ENCODE measurements at regions not wholly inside any gene's neighbourhood (a gene's known extent, or its start where the extent isn't known, plus 50 kb on each side); places are given as distances from the start of the nearest gene placed in this dataset.
"Not testable (repeated sequence)": the region's sequence is repeated elsewhere in the genome, so short reads cannot be mapped to it uniquely, and the experiment has no call there.

- intact Hi-C loops (cut with DNase I): no loop called here
- no peak for DNase-seq
These were observed 346.3 kb upstream of the UBE2E2 start for GRCh38 chr3:22856811-22857210.

- no peak for DNase-seq
These were observed 344.6 kb upstream of the UBE2E2 start for GRCh38 chr3:22858486-22858885.

DNA sequence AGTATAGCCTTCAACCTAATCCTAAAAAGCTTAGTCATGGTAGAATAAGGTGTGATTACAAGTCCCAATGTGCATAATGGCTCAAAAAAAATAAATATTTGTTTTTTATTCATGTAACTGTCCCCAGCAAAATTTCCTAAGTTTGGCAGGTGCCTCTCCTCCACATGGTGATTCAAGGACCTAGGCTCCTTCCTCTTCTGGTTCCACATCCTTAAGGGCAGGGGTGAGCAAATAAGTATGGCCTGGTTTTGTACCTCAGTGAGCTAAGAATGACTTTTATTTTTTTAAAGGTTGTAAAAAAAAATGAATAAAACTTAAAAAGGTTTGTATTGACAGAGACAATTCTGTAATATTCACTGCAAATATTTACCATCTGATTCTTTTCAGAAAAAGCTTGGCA lies 343.5 kb upstream of the UBE2E2 start:
- intact Hi-C loops (cut with DNase I): no loop called here
- DNase-seq: no peak

More at GRCh38 chr3:22858486-22858885, 344.6 kb upstream of the UBE2E2 start:
- intact Hi-C loops (cut with DNase I): no loop called here

GRCh38 chr3:22861426-22861825 lies 341.7 kb upstream of the UBE2E2 start:
- intact Hi-C loops (cut with DNase I): no loop called here
- no peak for DNase-seq

GRCh38 chr3:22862111-22862510 lies 341.0 kb upstream of the UBE2E2 start:
- DNase-seq: no peak
- intact Hi-C loops (cut with DNase I): no loop called here

DNA sequence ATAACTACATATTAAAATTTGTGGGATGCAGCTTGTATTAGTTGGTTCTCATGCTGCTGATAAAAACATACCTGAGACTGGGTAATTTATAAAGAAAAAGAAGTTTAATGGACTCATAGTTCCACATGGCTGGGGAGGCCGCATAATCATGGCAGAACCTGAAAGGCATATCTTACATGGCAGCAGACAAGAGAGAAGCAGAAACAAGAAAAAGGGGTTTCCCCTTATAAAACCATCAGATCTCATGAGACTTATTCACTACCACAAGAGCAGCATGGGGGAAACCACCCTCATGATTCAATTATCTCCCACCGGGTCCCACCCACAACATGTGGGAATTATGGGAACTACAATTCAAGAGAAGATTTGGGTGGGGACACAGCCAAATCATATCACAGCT lies 320.3 kb upstream of the UBE2E2 start:
- DNase-seq; intact Hi-C loops (cut with DNase I): not testable (repeated sequence)

DNA sequence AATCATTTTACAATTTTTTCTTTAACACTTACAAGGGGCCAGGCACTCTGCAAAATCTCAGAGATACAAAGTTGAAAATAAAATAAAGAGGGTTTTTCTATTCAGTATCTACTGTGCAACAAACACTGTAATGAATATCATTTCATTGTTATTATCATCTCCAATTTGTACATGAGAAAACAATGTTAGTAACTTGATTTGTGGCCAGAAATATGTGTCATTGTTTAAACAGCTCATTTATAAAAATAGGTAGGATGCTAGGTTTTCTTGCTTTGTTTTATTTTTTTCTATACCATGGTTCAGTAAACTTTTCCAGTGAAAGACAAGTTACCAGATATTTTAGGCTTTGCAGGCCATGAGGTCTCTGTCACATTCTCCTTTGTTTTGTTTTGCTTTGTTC lies 318.1 kb upstream of the UBE2E2 start:
- DNase-seq: no peak
- intact Hi-C loops (cut with DNase I): no loop called here

DNA sequence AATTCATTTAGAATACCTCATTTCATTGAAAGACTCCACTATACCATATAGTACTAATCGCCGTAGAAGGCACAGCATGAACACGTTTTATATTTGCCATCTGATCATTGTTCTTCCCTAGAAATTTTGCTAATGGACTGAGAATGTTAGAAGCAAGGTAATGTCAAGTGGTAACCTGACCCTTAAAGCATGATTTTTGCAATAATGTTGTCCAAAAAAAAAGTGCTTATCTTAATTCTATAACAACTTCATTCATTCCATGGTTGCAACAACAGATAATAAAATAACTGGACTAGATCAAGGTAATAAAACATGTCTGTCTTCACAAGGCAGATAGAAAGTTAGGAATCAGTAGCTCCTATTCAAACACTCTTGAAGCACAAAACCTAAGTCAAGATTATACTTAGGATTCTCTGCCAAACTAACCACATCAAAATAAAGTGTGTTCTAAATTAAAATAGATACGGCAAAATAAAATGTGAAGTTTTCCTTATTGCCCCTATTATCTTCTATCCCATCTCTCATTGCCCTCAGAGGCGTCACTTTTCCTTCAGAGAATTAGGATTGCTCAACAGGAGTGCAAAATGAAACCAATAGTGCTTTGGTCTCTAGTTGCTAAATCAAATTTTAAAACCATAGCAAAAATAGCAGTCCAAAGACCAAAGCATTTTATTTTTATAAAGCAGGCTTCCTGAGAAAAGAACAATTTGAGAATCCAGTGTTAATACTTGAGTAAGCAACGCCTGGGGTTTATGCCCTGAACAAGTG lies 317.4 kb upstream of the UBE2E2 start:
- no peak for DNase-seq
- intact Hi-C loops (cut with DNase I): no loop called here

GRCh38 chr3:22886439-22887068 lies 316.6 kb upstream of the UBE2E2 start:
- intact Hi-C loops (cut with DNase I): no loop called here
- DNase-seq: peak in 34 of 42 donors; percentile 4 to 64 (median 17)

DNA sequence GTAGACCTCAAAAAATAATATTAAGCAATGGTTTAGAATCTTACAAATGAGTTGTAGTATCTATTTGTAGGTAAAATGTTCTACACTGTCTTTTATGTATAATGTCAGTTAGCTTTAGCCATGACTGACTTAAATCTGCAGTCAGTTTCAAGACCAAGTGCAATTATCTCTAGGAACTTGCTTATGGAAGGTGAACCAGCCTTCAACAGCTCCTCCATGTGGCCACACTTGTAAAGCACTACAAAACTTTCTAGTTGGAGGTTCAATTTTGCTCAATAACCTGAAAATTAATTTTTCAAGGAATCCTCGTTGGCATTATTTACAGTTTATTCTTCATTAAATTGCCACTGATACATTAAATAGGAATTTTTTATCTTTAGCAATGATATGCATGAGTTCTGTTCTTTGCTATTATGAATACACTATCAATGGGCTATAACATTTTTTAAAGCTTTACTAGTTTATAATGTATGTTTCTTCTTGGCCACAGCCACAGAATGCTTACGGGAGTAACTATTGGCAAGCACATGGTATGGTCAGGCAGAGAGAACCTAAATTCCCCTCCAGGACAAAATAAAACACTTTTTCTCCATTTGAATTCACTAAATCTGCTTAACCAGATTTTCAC lies 315.3 kb upstream of the UBE2E2 start:
- peak in 17 of 42 donors; percentile 4 to 52 (median 18) for DNase-seq
- intact Hi-C loops (cut with DNase I): no loop called here

- intact Hi-C loops (cut with DNase I): no loop called here
- no peak for DNase-seq
These were observed 310.0 kb upstream of the UBE2E2 start for GRCh38 chr3:22893101-22893500.

DNA sequence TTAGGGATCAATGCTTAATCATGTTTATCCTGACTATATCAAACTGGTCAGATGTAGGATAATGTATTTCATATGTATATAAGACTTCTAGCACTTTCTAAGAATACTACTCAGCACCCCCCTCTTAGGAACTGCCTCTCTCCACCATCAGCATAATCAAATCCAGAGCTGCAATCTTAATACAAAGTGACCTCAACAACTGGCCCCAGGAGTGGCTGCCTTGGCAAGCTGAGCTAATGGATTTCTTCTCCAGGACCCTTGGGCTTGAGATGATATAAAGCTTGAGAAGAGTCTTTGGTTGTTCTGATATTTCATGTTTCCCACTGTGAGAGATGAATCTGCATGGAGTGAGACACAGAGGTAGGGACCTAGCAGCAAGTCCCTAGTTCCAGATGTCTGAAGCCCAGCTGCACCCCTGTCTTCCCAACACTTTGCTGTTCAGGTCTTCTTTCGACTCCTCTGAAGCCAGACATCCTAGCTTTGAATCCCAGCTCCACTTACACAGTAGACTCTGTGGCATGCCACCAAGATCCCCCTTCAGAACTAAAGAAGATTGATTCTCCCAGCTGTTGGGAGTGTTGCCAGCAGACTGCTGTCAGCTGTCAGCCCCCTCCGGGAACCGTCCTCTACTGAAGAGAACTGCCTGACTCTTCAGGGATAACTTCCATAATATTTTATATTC lies 309.3 kb upstream of the UBE2E2 start:
- peak in 1 of 42 donors; percentile 4 for DNase-seq
- intact Hi-C loops (cut with DNase I): no loop called here

DNA sequence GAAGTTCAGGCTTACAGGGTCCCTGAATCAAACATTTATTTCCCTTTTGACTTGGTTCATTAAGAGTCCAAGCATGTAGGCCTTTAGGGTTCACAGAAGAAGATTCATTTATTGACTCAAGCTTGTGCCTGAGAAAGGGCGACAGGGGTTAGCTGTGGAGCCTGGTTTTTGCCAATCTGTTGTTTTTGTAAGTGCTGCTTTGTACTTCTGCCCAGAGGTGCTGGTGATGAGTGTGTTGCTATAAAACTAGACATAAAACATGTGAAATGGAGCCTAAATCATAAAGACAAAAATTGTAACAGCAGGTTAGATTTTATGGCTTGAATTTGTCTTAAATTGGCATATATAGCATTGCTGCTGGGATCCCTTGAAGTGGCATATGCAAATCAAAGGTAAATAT lies 308.3 kb upstream of the UBE2E2 start:
- DNase-seq: no peak
- intact Hi-C loops (cut with DNase I): no loop called here

DNA sequence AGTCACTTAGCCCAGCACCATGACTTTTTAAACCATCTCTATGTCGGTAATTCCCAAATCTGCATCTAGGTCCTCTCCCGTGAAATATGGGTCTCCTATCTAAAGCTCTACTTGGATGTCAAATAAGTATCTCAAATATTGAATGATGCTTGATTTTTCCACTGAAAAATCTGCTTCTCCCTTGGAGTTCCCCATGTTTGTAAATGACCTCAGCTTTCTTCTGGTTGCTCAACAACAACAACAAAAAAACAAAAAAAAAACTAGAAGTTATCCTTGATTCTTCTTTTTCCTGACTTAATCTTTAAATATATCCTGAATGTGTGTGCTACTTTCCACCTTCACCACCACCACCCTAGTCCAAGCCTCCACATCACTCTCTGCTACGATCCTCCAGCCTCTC lies 307.5 kb upstream of the UBE2E2 start:
- intact Hi-C loops (cut with DNase I): no loop called here

GRCh38 chr3:22898558-22898957 lies 304.6 kb upstream of the UBE2E2 start:
- intact Hi-C loops (cut with DNase I): no loop called here
- DNase-seq: no peak

More for the DNA sequence above, 307.5 kb upstream of the UBE2E2 start:
- DNase-seq: no peak

DNA sequence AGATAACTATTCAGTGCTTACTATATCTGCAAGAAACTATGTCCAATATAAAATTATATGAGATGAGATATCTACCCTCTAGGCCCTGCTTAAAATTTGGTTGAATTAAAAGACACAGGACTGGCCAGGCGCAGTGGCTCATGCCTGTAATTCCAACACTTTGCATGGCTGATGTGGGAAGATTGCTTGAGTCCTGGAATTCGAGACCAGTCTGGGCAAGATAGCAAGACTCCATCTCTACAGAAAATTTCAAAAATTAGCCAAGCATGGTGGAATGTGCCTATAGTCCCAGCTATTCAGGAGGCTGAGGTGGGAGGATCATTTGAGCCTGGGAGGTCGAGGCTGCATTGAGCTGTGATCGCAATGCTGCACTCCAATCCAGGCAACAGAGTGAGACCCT lies 303.7 kb upstream of the UBE2E2 start:
- no peak for DNase-seq
- intact Hi-C loops (cut with DNase I): no loop called here

- DNase-seq: no peak
- intact Hi-C loops (cut with DNase I): no loop called here
These were observed 302.8 kb upstream of the UBE2E2 start for GRCh38 chr3:22900296-22900695.

- intact Hi-C loops (cut with DNase I): no loop called here
- DNase-seq: no peak
These were observed 301.4 kb upstream of the UBE2E2 start for GRCh38 chr3:22901684-22902083.

DNA sequence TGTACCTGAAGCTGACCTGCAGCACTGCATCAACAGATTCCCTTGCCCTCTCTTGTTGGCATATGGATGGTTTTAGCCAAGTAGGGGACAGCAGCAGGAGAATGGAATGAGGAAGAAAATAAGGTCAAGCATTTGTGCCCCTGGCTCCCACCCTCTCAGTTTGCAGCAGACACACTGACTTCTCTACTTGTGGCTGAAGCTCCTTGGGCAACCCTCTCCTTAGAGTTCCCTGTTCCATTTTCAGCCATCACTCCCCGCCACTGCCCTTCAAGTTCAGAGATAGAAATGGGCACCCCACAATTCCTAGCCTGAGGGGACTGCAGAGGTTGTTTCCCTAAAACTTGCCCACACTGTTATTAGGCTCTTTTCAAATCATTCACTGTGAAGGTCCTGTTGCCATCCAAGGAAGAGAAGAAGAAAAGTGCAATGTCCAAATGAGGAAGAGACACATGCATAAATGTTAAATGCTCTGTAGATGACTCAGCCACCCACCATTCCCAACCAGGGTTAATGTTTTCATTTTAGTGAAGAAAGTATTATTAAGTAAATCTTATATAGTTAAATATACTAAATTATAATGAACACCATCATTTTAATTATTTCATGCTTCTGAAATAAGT lies 295.9 kb upstream of the UBE2E2 start:
- intact Hi-C loops (cut with DNase I): no loop called here
- DNase-seq: no peak
